ENCODE measurements at regions not wholly inside any gene's neighbourhood (a gene's known extent, or its start where the extent isn't known, plus 50 kb on each side); places are given as distances from the start of the nearest gene placed in this dataset.
"Not testable (repeated sequence)": the region's sequence is repeated elsewhere in the genome, so short reads cannot be mapped to it uniquely, and the experiment has no call there.

GRCh38 chr12:58425481-58426392, 484.4 kb downstream of the ATP23 start:
- peak; percentile 89 for DNase-seq

GRCh38 chr12:58426437-58426836, 485.1 kb downstream of the ATP23 start:
- not testable (repeated sequence) for DNase-seq

- DNase-seq = no peak
Observed at GRCh38 chr12:58433959-58434358, 486.3 kb downstream of the LRIG3 start.

GRCh38 chr12:58434726-58435125, 485.6 kb downstream of the LRIG3 start:
- no peak for DNase-seq

GRCh38 chr12:58435647-58436046, 484.7 kb downstream of the LRIG3 start:
- DNase-seq = no peak

- no peak for DNase-seq
Observed at GRCh38 chr12:58441483-58441882, 478.8 kb downstream of the LRIG3 start.

GRCh38 chr12:58443273-58443980, 476.9 kb downstream of the LRIG3 start:
- peak; percentile 73 for DNase-seq

GRCh38 chr12:58443981-58444371, 476.3 kb downstream of the LRIG3 start:
- no peak for DNase-seq

GRCh38 chr12:58450868-58451482, 469.3 kb downstream of the LRIG3 start:
- DNase-seq = no peak

GRCh38 chr12:58452546-58452945, 467.8 kb downstream of the LRIG3 start:
- DNase-seq = no peak

GRCh38 chr12:58453306-58453705, 467.0 kb downstream of the LRIG3 start:
- DNase-seq = no peak

- DNase-seq = no peak
Observed at GRCh38 chr12:58455136-58455535, 465.2 kb downstream of the LRIG3 start.

GRCh38 chr12:58458102-58458501, 462.2 kb downstream of the LRIG3 start:
- DNase-seq = no peak

GRCh38 chr12:58459191-58459590, 461.1 kb downstream of the LRIG3 start:
- DNase-seq = no peak

GRCh38 chr12:58463051-58463450, 457.3 kb downstream of the LRIG3 start:
- DNase-seq = no peak

GRCh38 chr12:58465418-58465817, 454.9 kb downstream of the LRIG3 start:
- no peak for DNase-seq

GRCh38 chr12:58470266-58471010, 449.9 kb downstream of the LRIG3 start:
- DNase-seq = no peak

- no peak for DNase-seq
Observed at GRCh38 chr12:58479401-58479800, 440.9 kb downstream of the LRIG3 start.

GRCh38 chr12:58481811-58482210, 438.5 kb downstream of the LRIG3 start:
- no peak for DNase-seq

- DNase-seq = no peak
Observed at GRCh38 chr12:58487255-58487654, 433.0 kb downstream of the LRIG3 start.

GRCh38 chr12:58487678-58488161, 432.6 kb downstream of the LRIG3 start:
- no peak for DNase-seq

GRCh38 chr12:58489394-58489793, 430.9 kb downstream of the LRIG3 start:
- no peak for DNase-seq

GRCh38 chr12:58491306-58491705, 429.0 kb downstream of the LRIG3 start:
- DNase-seq = no peak

Data from dermis blood vessel endothelial cell (primary cell).